GM18507 (cell line): ENCODE measurements at regions not wholly inside any gene's neighbourhood (a gene's known extent, or its start where the extent isn't known, plus 50 kb on each side); places are given as distances from the start of the nearest gene placed in this dataset.

ENCODE experiments used
- DNase-seq: peaks from one replicate; pipeline ENCODE4 v3.0.0; 2011; ENCODE audit warnings: low read depth; ENCODE audit not compliant: insufficient read length; ENCODE audit errors: extremely low spot score
- FAIRE-seq: peaks from 2 replicates; lab custom pipeline; 2011; peaks lifted over from hg19 to GRCh38; lab: Jason Lieb, UNC

DNA sequence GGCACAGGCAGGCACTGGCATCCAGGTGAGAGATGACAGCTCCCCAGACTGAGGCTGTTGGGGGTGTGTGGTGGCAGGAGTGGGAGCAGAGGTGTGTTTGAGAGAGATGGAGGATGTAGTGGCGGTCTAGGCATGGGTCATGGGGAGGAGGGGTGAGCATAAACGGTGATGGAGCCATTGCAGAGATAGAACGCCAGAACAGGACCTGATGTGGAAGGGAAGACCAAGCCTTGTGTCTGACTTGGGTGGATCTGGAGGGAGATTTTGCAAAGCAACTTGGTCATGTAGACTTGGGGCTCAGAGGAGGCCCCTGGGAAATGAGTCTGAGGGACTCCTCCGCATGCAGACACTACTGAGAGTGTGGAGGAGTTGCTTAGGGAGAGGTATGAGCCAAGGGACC lies 50.0 kb upstream of the CLDN5 start:
- FAIRE-seq (no peak), DNase-seq (no peak)

DNA sequence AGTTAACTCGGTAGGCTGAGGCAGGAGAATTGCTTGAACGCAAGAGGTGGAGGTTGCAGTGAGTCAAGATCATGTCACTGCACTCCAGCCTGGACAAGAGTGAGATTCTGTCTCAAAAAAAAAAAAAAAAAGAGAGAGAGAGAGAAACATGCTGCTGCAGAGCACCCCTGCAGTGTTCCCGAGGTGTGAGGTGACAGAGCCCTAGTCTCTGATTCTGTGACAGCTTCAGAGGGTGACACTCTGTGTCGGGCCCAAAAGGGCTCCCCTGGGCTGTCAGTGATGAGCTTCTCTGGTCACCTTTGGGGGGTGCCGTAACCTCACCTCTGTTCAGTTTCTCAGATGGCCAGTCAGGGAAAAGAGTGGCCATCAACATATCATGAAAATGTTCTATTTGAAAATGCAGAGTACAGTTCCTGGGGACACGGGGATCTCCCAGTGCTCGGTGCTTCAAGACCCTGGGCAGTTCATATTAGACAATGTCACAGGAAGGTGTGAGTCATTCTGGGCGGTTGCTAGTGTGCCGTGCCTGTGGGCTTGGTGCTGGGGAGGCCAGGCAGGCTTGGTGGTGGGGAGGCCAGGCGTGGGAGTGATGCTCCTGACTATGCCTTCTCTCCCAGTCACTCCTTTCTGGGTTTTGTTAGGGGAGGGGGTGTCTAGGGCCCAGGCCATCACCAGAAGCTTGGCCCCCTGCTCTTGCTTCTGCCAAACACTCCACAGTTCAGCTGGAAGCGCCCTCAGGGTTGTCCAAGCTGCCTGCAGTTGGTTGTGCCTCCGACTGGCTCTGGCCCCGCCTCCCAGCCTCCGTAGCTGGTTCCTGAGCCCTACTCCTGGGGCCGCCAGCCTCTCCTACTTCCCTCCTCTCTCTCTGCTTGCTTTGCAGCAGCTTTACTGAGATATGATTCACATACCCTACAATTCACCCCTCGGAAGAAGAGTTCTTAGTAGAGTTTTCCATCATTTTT lies 52.5 kb upstream of the CLDN5 start:
- DNase-seq: peak; percentile 22
- peak; percentile 29 for FAIRE-seq

- FAIRE-seq (no peak), DNase-seq (no peak)
These were observed 53.3 kb upstream of the CLDN5 start for GRCh38 chr22:19577422-19577966.

DNA sequence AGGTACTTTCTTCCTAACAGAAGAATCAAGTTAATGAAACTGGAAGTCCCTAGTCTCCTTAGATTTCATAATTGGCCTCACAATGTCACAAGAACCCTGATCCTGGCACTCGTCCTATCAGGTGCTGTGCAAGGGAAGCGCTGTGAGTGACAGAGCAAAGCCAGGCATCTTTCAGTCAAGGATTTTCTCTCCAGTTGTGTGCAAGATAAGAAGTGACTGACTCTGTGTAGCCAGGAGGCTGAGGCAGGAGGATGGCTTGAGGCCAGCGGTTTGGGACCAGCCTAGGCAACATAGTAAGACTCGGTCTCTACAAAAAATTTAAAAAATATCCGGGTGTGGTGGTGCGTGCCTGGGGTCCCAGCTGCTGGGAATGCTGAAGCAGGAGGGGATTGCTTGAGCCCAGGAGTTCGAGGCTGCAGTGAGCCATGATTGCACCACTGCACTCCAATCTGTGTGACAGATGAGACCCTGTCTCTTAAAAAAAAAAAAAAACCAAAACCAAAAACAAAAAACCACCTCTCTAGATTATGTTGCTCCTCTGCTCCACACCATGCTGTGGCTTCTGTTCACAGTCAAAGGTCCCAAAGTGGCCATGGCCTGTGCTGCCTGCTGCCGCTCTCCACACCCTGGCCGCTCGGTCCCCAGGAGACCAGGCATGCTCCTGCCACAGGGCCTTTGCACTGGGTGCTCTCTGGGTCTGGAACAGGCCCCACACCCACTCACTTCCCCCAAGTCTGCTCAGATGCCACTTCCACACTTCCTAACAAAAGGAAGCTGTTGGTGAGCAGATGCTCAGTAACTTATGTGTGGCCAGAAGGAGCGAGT lies 54.2 kb upstream of the CLDN5 start:
- FAIRE-seq (no peak), DNase-seq (no peak)

- DNase-seq: no peak
These were observed 55.1 kb upstream of the CLDN5 start for GRCh38 chr22:19579115-19579811.

GRCh38 chr22:19579880-19580279 lies 55.7 kb upstream of the CLDN5 start:
- FAIRE-seq (peak; percentile 66), DNase-seq (no peak)

More at GRCh38 chr22:19579115-19579811, 55.1 kb upstream of the CLDN5 start:
- FAIRE-seq: no peak

- no peak for DNase-seq
- no peak for FAIRE-seq
These were observed 56.2 kb upstream of the CLDN5 start for GRCh38 chr22:19580291-19580890.

- no peak for DNase-seq
- FAIRE-seq: no peak
These were observed 58.0 kb upstream of the CLDN5 start for GRCh38 chr22:19582033-19582693.

GRCh38 chr22:19586922-19587684 lies 62.9 kb upstream of the CLDN5 start:
- DNase-seq (no peak), FAIRE-seq (no peak)

GRCh38 chr22:19590696-19591095 lies 66.5 kb upstream of the CLDN5 start:
- DNase-seq: no peak
- FAIRE-seq: no peak

- FAIRE-seq (no peak), DNase-seq (no peak)
These were observed 67.4 kb upstream of the CLDN5 start for GRCh38 chr22:19591568-19591967.

GRCh38 chr22:19592464-19592863 lies 68.3 kb upstream of the CLDN5 start:
- DNase-seq: no peak
- no peak for FAIRE-seq

DNA sequence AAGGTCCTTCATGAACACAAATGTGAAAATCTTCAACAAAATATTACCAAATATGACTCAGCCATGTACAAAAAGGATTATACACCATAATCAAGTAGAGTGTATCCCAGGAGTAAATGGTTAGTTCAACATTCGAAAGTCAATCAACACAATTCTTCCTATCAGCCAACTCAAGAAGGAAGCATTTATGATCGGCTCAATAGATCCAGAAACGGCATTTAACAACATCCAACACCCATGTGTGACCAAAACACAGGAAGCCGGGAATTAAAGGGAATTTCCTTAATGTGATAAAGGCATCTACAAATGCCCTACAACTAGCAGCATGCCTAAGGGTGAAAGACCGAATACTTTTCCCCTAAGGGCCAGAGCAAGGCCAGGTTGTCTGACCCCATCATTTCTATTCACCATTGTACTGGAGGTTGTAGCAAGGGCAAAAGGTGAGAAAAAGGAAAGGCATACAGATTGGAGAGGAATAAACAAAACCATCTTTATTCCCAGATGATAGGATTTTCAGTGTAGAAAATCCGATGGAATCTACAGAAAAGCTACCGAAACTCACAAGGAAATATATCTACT lies 69.9 kb upstream of the CLDN5 start:
- DNase-seq (no peak), FAIRE-seq (no peak)

DNA sequence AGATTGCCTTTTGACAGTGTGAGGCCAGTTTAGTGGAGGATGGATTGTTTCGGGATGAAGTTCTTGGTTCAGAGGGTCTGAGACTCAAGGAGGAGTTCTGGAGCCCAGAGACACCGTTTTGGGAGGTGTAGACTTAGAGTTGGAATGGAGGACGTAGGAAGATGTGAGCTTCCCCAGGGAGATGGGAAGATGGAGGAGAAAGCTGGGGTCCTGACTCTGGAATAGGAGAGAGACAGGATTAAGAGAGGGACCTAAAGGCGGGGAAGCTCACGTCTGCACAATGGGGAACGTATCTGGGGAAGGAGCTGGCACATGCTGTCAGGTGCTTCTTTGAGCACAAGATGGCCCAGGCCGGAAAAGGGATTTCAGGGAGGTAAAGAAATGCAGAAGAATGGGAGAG lies 71.3 kb upstream of the CLDN5 start:
- no peak for FAIRE-seq
- DNase-seq: no peak

DNA sequence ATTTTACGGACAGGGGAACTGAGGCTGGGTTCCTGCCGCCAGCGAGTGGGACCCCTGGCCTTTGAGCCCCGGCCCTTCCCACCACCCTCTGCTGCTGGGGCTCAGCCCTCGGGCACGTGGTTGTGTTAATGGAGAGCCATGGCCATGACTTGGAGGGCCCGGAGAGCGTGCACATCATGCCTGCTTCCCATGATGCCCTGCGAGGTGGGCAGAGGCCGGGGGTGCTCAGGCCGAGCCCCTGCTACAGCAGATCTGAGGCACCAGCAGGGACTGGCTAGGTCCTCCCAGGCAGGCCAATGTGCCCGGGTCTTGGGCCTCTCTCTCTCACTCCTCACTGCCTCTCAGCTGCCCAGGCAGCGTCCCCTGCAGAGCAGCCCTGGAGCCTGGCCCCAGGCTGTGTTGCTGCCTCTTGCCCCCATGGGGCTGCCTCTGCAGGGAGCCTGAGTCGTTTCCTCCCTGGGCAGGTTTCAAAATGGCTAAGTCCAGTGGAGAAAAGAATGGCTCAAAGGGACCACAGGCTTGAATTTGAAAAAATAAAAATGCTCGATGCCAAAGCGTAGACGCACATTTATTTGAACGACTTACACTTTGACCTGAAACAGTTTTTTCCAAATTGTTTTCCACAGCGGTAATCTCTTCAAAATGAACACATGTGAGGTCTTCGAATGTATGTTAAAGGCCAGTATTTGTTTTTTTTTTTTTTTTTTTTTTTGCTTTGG lies 72.6 kb upstream of the CLDN5 start:
- FAIRE-seq (no peak), DNase-seq (no peak)

GRCh38 chr22:19597399-19597735 lies 73.2 kb upstream of the CLDN5 start:
- DNase-seq (no peak), FAIRE-seq (no peak)
